Mesendoderm (in vitro differentiated cells): ENCODE measurements at regions not wholly inside any gene's neighbourhood (a gene's known extent, or its start where the extent isn't known, plus 50 kb on each side); places are given as distances from the start of the nearest gene placed in this dataset.
A peak's percentile ranks its signal among the peaks of the same experiment; 100 is the strongest.

Experiments
- DNase-seq: peaks from one replicate; pipeline ENCODE4 v3.0.0; 2013
- H2AK5ac ChIP-seq: 2 replicates; pipeline ENCODE4 v1.6.1; 2013; ENCODE audit warnings: low read length, inconsistent platforms
- H2BK120ac ChIP-seq: 2 replicates; pipeline ENCODE4 v1.6.1; 2013; ENCODE audit warnings: low read depth, mild to moderate bottlenecking, low read length, moderate library complexity, mixed read lengths
- H2BK15ac ChIP-seq: replicated peaks from 2 replicates; pipeline ENCODE4 v1.6.1; 2013; ENCODE audit warnings: low read depth, mild to moderate bottlenecking, moderate library complexity
- H2BK5ac ChIP-seq: 2 replicates; pipeline ENCODE4 v1.6.1; 2013; ENCODE audit warnings: low read length, inconsistent platforms
- H3K18ac ChIP-seq: 2 replicates; pipeline ENCODE4 v1.6.1; 2013; ENCODE audit warnings: mild to moderate bottlenecking, low read length, mixed read lengths
- H3K23ac ChIP-seq: one replicate; pipeline ENCODE4 v1.6.1; 2013; ENCODE audit warnings: low read length
- H3K27ac ChIP-seq: 2 replicates; pipeline ENCODE4 v1.5.1; 2013; ENCODE audit warnings: low read depth, mild to moderate bottlenecking, inconsistent platforms, low read length, moderate library complexity
- H3K27me3 ChIP-seq: 2 replicates; pipeline ENCODE4 v1.6.1; 2013; ENCODE audit warnings: low read length, control low read depth, mild to moderate bottlenecking, inconsistent platforms; ENCODE audit not compliant: insufficient read depth, poor library complexity
- H3K36me3 ChIP-seq: 2 replicates; pipeline ENCODE4 v1.6.1; 2013; ENCODE audit warnings: low read length, inconsistent platforms; ENCODE audit not compliant: control insufficient read depth, insufficient read depth
- H3K4ac ChIP-seq: one replicate; pipeline ENCODE4 v1.6.1; 2013; ENCODE audit warnings: low read depth, mild to moderate bottlenecking, low read length, moderate library complexity
- H3K4me1 ChIP-seq: 2 replicates; pipeline ENCODE4 v1.6.1; 2013; ENCODE audit warnings: low read depth, low read length, inconsistent platforms; ENCODE audit not compliant: control insufficient read depth
- H3K4me2 ChIP-seq: 2 replicates; pipeline ENCODE4 v1.6.1; 2013; ENCODE audit warnings: low read length
- H3K4me3 ChIP-seq: 2 replicates; pipeline ENCODE4 v1.5.1; 2013; ENCODE audit warnings: mild to moderate bottlenecking, low read length
- H3K56ac ChIP-seq: one replicate; pipeline ENCODE4 v1.6.1; 2013; ENCODE audit warnings: low read length
- H3K79me1 ChIP-seq: 2 replicates; pipeline ENCODE4 v1.6.1; 2013; ENCODE audit warnings: low read length, inconsistent platforms
- H3K79me2 ChIP-seq: 2 replicates; pipeline ENCODE4 v1.6.1; 2013; ENCODE audit warnings: mild to moderate bottlenecking, low read length; ENCODE audit not compliant: control insufficient read depth, insufficient read depth
- H3K9ac ChIP-seq: 2 replicates; pipeline ENCODE4 v1.6.1; 2013; ENCODE audit warnings: low read length, inconsistent platforms
- H4K5ac ChIP-seq: one replicate; pipeline ENCODE4 v1.6.1; 2013; ENCODE audit warnings: low read length
- H4K8ac ChIP-seq: one replicate; pipeline ENCODE4 v1.6.1; 2013; ENCODE audit warnings: low read depth, mild to moderate bottlenecking, control low read depth, low read length, moderate library complexity
- WGBS: extraction: QIAGEN DNeasy Blood & Tissue Kit; methylation state at CpG from one replicate; pipeline ENCODE4 v1.1.7; 2013; ENCODE audit warnings: low lambda C conversion rate, missing lambda C conversion rate; ENCODE audit not compliant: insufficient coverage; ENCODE audit errors: extremely low coverage; 5-methylcytosine and 5-hydroxymethylcytosine counted together

DNA sequence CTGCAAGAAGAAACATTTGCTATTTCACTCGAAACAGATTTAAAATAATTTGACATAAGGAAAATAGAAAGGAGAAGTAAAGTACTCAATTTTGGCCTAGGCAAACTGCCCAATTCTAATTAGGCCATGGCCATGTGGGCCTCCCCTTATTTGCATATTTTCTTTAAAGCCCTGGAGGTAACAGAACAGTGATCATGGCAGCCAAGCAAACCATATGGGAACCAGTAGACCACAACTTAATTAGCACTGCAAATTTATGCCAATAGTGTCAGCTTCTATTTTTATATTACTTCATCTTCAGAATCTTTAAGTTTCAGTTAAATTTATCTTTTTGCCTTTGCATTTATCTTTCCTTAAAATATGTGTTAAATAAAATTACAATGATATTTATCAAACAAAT lies 63.3 kb upstream of the THSD7A start:
- Histone ChIP-seq H2AK5ac (no peak overlapping the region), H3K36me3 (no peaks in the 10 kb centered on the region), H3K23ac (no peak overlapping the region), H3K18ac (no peak overlapping the region), H2BK120ac (no peak overlapping the region), H2BK5ac (no peak overlapping the region), H3K9ac (no peak overlapping the region), H3K4me2 (no peak overlapping the region), H4K5ac (no peak overlapping the region), H4K8ac (no peak overlapping the region), H3K27ac (no peak overlapping the region), H3K4me1 (no peaks in the 10 kb centered on the region), H3K56ac (no peak overlapping the region), H3K79me2 (no peaks in the 10 kb centered on the region), H2BK15ac (no peak overlapping the region), H3K79me1 (no peaks in the 10 kb centered on the region), H3K4ac (no peak overlapping the region), H3K27me3 (no peaks in the 10 kb centered on the region), H3K4me3 (no peak overlapping the region)
- DNase-seq, result no peak
- WGBS, result no CpG with 5 or more reads among the region's 1 CpG

DNA sequence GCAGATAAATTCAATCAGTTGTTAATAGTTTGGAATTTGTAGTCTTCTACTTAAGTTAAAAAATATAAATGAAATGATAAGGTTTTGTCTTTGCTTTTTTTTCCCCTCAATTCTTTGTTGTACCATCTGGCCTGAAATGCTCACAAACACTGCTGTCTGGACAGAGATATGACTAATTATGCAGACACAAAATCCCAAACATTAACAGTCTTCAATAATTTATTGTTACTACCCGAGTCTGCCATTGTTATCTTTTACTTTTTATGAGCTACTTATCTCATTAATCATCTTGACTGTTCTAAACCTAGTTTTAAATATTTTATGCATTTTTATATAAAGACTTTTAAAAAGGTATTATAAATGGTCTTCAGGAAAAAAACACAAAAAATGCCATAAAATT lies 64.7 kb upstream of the THSD7A start:
- Histone ChIP-seq H3K23ac (no peak overlapping the region), H3K4ac (no peak overlapping the region)
- no CpG with 5 or more reads among the region's 1 CpG for WGBS

DNA sequence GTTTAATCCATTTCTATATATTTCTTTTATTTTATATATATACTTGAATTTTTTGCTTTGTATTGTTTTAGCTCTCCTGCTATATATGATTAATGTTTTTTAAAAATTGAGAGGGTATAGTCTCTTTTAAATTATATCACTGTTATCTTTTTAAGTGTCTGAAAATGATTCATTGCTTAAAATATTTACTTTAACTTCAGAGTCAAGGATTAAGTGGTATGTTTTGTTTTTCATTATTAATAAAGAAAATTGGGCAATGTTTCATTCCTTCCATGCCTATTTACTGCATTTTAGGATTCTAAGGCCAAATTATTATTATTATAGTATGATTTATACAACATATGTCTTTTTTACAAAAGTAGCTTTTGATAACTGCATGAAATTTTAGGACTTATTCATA lies 67.2 kb upstream of the THSD7A start:
- Histone ChIP-seq H3K27me3 (no peaks in the 10 kb centered on the region), H2AK5ac (no peak overlapping the region), H3K9ac (no peak overlapping the region), H2BK5ac (no peak overlapping the region), H3K79me2 (no peaks in the 10 kb centered on the region), H3K27ac (no peak overlapping the region), H2BK15ac (no peak overlapping the region), H3K4ac (no peak overlapping the region), H2BK120ac (no peak overlapping the region), H4K5ac (no peak overlapping the region), H3K36me3 (no peaks in the 10 kb centered on the region), H3K23ac (no peak overlapping the region), H3K4me2 (no peak overlapping the region), H3K56ac (no peak overlapping the region), H3K18ac (no peak overlapping the region), H3K4me3 (no peak overlapping the region), H3K4me1 (no peaks in the 10 kb centered on the region), H4K8ac (no peak overlapping the region), H3K79me1 (no peaks in the 10 kb centered on the region)
- no peak for DNase-seq

More for the DNA sequence above, 64.7 kb upstream of the THSD7A start:
- Histone ChIP-seq H3K27ac (no peak overlapping the region), H3K4me3 (no peak overlapping the region), H3K27me3 (no peaks in the 10 kb centered on the region), H3K9ac (no peak overlapping the region), H3K4me2 (no peak overlapping the region), H3K56ac (no peak overlapping the region), H3K4me1 (no peaks in the 10 kb centered on the region), H3K79me1 (no peaks in the 10 kb centered on the region), H3K36me3 (no peaks in the 10 kb centered on the region), H2AK5ac (no peak overlapping the region), H2BK5ac (no peak overlapping the region), H4K5ac (no peak overlapping the region), H2BK15ac (no peak overlapping the region), H3K18ac (no peak overlapping the region), H4K8ac (no peak overlapping the region), H2BK120ac (no peak overlapping the region), H3K79me2 (no peaks in the 10 kb centered on the region)
- DNase-seq, result no peak

DNA sequence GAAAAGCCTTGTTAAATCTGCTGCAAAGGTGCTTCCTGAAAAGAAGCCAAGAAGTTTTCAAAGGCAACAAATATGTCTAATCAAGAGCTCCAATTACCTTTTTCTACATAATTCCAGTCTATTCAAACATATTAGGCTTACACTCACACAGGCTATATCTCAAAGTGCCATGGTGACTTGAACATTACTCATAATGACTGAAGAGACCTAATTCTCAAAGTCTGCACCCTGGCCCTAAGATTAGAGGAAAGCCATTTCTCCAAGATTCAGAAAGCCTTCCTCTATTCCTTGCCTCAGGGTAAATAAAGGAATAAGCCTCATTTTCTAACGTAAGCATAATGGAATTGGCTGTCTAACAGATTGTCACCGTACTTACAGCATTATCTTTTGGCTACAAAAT lies 78.3 kb upstream of the THSD7A start:
- H3K79me2 ChIP-seq, result no peaks in the 10 kb centered on the region
- no CpG with 5 or more reads among the region's 2 CpGs for WGBS
- no peak overlapping the region for H3K27ac ChIP-seq
- H3K4me1 ChIP-seq, result no peaks in the 10 kb centered on the region
- H3K4me2 ChIP-seq, result no peak overlapping the region
- no peaks in the 10 kb centered on the region for H3K79me1 ChIP-seq
- H3K4me3 ChIP-seq, result no peak overlapping the region
- H3K23ac ChIP-seq, result no peak overlapping the region
- H2BK5ac ChIP-seq, result no peak overlapping the region
- no peak overlapping the region for H2AK5ac ChIP-seq
- H3K36me3 ChIP-seq, result no peaks in the 10 kb centered on the region
- no peak overlapping the region for H2BK15ac ChIP-seq
- H3K18ac ChIP-seq, result no peak overlapping the region
- no peak overlapping the region for H2BK120ac ChIP-seq
- H3K9ac ChIP-seq, result no peak overlapping the region
- no peak overlapping the region for H3K4ac ChIP-seq
- H4K5ac ChIP-seq, result no peak overlapping the region
- H4K8ac ChIP-seq, result no peak overlapping the region
- no peaks in the 10 kb centered on the region for H3K27me3 ChIP-seq
- no peak for DNase-seq
- no peak overlapping the region for H3K56ac ChIP-seq

DNA sequence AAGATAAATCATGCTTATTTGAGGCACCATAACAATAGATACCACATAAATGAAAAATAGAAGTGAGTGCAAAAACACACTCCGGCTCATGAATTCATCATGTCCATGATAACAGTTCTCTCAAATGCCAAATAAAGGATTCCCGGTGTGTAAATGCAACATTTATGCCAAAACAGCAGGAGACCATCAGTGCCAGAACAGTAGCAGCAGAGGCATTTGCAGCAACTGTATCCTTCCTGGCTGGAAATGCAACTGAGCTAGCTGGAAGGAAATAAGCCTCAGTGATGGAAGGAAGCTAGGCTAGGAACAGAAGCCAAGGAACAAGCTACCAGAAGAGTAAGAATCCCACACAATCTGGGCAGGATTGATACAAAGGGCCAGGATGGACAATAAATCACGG lies 79.9 kb upstream of the THSD7A start:
- WGBS, result no CpG with 5 or more reads among the region's 3 CpGs
- Histone ChIP-seq H3K27ac (no peak overlapping the region), H3K79me1 (no peaks in the 10 kb centered on the region), H3K18ac (no peak overlapping the region), H2AK5ac (no peak overlapping the region), H3K79me2 (no peaks in the 10 kb centered on the region), H2BK15ac (no peak overlapping the region), H3K4me2 (no peak overlapping the region), H3K4ac (no peak overlapping the region), H4K5ac (no peak overlapping the region), H3K27me3 (no peaks in the 10 kb centered on the region), H2BK120ac (no peak overlapping the region), H3K23ac (no peak overlapping the region), H3K36me3 (no peaks in the 10 kb centered on the region), H3K9ac (no peak overlapping the region), H3K56ac (no peak overlapping the region), H3K4me1 (no peaks in the 10 kb centered on the region), H3K4me3 (no peak overlapping the region), H2BK5ac (no peak overlapping the region), H4K8ac (no peak overlapping the region)
- DNase-seq, result peak; percentile 11

DNA sequence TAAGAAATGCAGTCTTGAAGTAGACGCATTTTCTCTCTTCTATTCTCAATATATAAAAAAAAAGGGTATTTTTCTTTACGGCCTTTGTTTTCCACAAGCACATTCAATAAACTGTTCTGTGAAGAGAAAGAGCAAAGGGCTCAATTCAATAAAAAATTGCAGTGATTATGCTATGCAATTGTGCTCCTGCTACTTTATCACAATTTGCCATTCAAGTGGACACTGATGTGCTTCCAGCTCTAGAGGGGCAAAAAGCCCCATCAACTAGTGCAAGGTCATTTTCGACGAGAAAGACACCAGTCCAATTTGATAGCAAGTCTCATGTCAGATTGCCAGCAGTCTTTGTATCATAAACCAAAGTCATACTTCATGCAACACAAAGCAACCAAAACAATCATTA lies 82.6 kb upstream of the THSD7A start:
- Histone ChIP-seq H4K8ac (no peak overlapping the region), H2BK15ac (no peak overlapping the region), H3K18ac (no peak overlapping the region), H2AK5ac (no peak overlapping the region), H4K5ac (no peak overlapping the region), H3K9ac (no peak overlapping the region), H3K56ac (no peak overlapping the region), H3K4me1 (no peaks in the 10 kb centered on the region), H3K36me3 (no peaks in the 10 kb centered on the region), H3K27me3 (no peaks in the 10 kb centered on the region), H3K79me2 (no peaks in the 10 kb centered on the region), H3K23ac (no peak overlapping the region), H3K79me1 (no peaks in the 10 kb centered on the region), H3K4me2 (no peak overlapping the region), H2BK5ac (no peak overlapping the region), H2BK120ac (no peak overlapping the region), H3K4ac (no peak overlapping the region), H3K27ac (no peak overlapping the region), H3K4me3 (no peak overlapping the region)
- no CpG with 5 or more reads among the region's 4 CpGs for WGBS
- no peak for DNase-seq
